COLO668 (cell line): ENCODE measurements at regions not wholly inside any gene's neighbourhood (a gene's known extent, or its start where the extent isn't known, plus 50 kb on each side); places are given as distances from the start of the nearest gene placed in this dataset.

ENCODE experiments used
- DNase-seq: peaks from one replicate; lab custom pipeline; 2025; ENCODE audit not compliant: unreplicated experiment; lab: John Stamatoyannopoulos, UW

GRCh38 chr9:25960178-25960577 is 281.9 kb upstream of the TUSC1 start:
- no peak for DNase-seq

- DNase-seq = no peak
These were observed 276.0 kb upstream of the TUSC1 start for GRCh38 chr9:25954209-25954608.

- DNase-seq = no peak
These were observed 269.9 kb upstream of the TUSC1 start for GRCh38 chr9:25948182-25948581.

GRCh38 chr9:25939126-25939525 is 260.9 kb upstream of the TUSC1 start:
- no peak for DNase-seq

- DNase-seq = no peak
These were observed 257.8 kb upstream of the TUSC1 start for GRCh38 chr9:25936031-25936430.

- no peak for DNase-seq
These were observed 256.9 kb upstream of the TUSC1 start for GRCh38 chr9:25935188-25935587.

GRCh38 chr9:25918761-25919160 is 240.5 kb upstream of the TUSC1 start:
- DNase-seq = no peak

- no peak for DNase-seq
These were observed 239.6 kb upstream of the TUSC1 start for GRCh38 chr9:25917731-25918362.

GRCh38 chr9:25913806-25914205 is 235.6 kb upstream of the TUSC1 start:
- DNase-seq = no peak

- no peak for DNase-seq
These were observed 226.5 kb upstream of the TUSC1 start for GRCh38 chr9:25904701-25905100.

- no peak for DNase-seq
These were observed 213.3 kb upstream of the TUSC1 start for GRCh38 chr9:25891527-25891926.

- DNase-seq = no peak
These were observed 211.4 kb upstream of the TUSC1 start for GRCh38 chr9:25889661-25890060.

GRCh38 chr9:25876248-25876647 is 198.0 kb upstream of the TUSC1 start:
- DNase-seq = no peak

GRCh38 chr9:25864509-25864908 is 186.3 kb upstream of the TUSC1 start:
- no peak for DNase-seq

- DNase-seq = no peak
These were observed 183.2 kb upstream of the TUSC1 start for GRCh38 chr9:25861421-25861820.

GRCh38 chr9:25857147-25857546 is 178.9 kb upstream of the TUSC1 start:
- no peak for DNase-seq

GRCh38 chr9:25850803-25851202 is 172.6 kb upstream of the TUSC1 start:
- no peak for DNase-seq

- no peak for DNase-seq
These were observed 167.6 kb upstream of the TUSC1 start for GRCh38 chr9:25845867-25846266.

GRCh38 chr9:25830381-25830780 is 152.1 kb upstream of the TUSC1 start:
- no peak for DNase-seq

- DNase-seq = no peak
These were observed 149.4 kb upstream of the TUSC1 start for GRCh38 chr9:25827626-25828025.

GRCh38 chr9:25816439-25816838 is 138.2 kb upstream of the TUSC1 start:
- DNase-seq = no peak

- no peak for DNase-seq
These were observed 135.8 kb upstream of the TUSC1 start for GRCh38 chr9:25814023-25814422.

- no peak for DNase-seq
These were observed 135.2 kb upstream of the TUSC1 start for GRCh38 chr9:25813478-25813877.

GRCh38 chr9:25808554-25808953 is 130.3 kb upstream of the TUSC1 start:
- DNase-seq = no peak
